ENCODE measurements at regions not wholly inside any gene's neighbourhood (a gene's known extent, or its start where the extent isn't known, plus 50 kb on each side); places are given as distances from the start of the nearest gene placed in this dataset.

GRCh38 chr4:53821179-53821851 lies 230.0 kb upstream of the LNX1 start:
- TF ChIP-seq CTCF (IDR thresholded peaks at IDR 0.05), result no peak
- no peak for TF ChIP-seq POLR2A (IDR thresholded peaks at IDR 0.05)

Data from lower leg skin (tissue), 3 donors.